ENCODE measurements at regions not wholly inside any gene's neighbourhood (a gene's known extent, or its start where the extent isn't known, plus 50 kb on each side); places are given as distances from the start of the nearest gene placed in this dataset.
"Not testable (repeated sequence)": the region's sequence is repeated elsewhere in the genome, so short reads cannot be mapped to it uniquely, and the experiment has no call there.

DNA sequence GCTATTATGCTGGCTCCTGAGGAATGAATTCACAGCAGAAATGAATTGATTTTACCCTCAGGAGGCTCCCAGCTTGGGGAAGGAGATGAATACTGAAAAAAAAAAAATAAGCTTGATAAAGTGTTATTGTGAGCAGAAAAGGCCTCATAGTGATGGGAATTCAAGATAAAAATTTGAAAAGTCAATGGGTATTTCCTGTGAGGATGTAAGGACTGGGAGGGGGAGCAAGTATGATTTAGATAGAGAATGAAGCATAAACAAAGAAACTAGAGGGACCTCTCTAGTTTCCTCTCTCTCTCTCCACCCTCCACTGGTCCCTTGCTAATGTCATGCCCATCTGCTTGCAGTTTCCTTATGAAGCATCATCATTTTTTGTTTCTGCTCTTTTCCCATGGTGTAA is 439.0 kb upstream of the PLXNA2 start:
- DNase-seq (ENCODE audit: low read depth) = no peak
- in situ Hi-C loops (cut with HindIII; ENCODE audit: low pct_unique_long_range_greater_than_20kb, low sequenced_read_pairs) = no loop called here

DNA sequence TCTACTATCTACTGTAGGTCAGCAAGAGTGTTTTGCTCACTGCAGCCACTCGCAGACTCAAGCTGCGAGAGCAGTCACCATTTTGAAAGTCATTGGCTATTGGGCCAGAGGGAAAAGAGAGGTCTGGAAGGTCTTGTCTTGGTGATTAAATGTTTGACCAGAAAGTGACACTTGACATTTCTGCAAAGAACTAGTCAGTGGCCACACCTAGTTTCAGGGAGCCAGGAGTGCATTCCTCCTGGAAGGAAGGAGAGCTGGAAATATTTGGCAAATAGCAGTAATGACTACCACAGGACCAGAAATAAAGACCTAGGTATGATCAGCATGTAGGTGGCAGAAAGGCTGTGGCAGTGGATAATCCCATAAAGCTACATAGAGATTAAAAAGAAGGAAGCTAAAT is 440.0 kb upstream of the PLXNA2 start:
- in situ Hi-C loops (cut with HindIII; ENCODE audit: low pct_unique_long_range_greater_than_20kb, low sequenced_read_pairs) = no loop called here
- DNase-seq (ENCODE audit: low read depth) = no peak

DNA sequence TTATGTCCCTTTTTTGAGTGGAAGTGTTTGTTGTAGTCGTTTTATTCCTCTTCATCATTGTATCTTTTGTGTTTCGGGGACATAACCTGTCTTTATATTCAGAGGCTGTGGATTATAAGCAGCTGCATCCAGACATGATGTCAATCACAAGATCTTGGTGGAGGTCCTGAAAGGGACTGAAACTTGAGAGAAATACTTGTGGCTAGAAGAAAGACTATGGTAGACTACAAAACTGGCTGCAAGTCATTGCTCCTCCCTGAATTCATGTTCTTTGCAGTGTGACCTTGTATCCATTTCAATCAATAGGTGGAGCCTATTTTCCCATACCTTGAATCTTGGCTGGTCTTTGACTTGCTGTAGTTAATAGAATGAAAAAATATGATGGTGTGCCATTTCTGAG is 442.4 kb upstream of the PLXNA2 start:
- in situ Hi-C loops (cut with HindIII; ENCODE audit: low pct_unique_long_range_greater_than_20kb, low sequenced_read_pairs) = no loop called here
- DNase-seq (ENCODE audit: low read depth) = no peak

DNA sequence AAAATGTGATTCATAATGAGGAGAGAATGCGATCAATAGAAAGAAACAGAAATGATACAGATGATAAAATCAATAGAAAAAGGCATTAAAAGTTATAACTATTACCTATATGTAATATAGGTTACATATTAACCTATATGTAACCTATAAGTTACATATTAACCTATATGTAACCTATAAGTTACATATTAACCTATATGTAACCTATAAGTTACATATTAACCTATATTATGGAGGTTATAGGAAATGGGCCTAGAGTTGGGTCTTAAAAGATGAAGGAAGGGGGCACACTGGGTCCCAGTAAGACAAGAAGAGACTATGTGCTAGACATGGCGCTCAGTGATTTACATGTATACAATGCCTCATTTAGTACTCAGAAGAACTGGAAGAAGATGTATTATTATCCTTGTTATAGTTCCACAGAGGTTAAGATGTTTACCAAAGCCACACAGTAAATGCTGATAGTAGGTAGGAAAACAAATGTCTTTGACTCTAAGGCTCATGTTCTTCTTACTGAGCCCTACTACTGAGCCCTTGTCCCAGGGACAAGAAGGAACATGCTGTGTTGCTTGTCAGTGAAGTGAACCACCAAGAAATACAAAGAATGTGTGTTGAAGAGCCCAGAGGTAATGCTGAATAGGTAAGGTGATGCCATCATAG is 444.6 kb upstream of the PLXNA2 start:
- in situ Hi-C loops (cut with HindIII; ENCODE audit: low pct_unique_long_range_greater_than_20kb, low sequenced_read_pairs) = no loop called here
- no peak for DNase-seq (ENCODE audit: low read depth)

DNA sequence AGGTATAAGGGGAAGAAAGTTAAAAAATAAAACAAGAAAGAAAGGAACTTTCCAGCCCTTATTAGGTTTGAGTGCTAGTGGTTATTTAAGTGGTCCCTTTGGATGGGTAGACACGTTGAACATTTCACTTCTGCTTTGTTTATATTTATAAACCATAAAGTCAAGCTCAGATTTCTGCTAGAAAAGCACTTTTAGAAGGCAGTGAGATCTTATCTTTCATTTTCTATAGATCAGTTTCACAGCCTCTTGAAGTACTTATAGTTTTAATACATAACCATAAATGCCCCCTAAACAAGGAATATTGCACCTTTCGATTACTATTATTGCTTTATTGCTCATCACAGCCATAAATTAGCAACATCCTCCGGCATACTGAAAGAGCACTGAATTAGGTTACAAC is 446.8 kb upstream of the PLXNA2 start:
- no peak for DNase-seq (ENCODE audit: low read depth)
- in situ Hi-C loops (cut with HindIII; ENCODE audit: low pct_unique_long_range_greater_than_20kb, low sequenced_read_pairs) = no loop called here

DNA sequence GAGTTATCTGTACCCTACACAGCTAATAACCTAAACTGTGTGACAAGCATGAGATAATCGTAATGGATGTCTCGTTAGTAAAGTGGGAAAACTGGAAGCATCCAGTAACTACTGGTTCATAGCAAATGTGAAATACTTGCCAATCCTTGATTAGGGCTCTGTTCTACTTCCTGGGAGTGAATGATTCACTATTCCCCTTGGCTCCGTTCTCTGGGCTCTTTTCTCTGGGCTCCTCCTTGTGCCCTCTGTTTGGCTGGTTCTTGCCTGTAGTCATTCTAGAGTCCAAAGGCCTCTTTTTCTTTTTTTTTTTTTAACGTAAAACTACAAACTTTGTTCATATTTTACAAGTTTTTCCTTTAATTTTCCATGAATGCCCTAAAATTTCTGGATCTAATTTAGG is 465.8 kb upstream of the PLXNA2 start:
- in situ Hi-C loops (cut with HindIII; ENCODE audit: low pct_unique_long_range_greater_than_20kb, low sequenced_read_pairs) = no loop called here
- no peak for DNase-seq (ENCODE audit: low read depth)

DNA sequence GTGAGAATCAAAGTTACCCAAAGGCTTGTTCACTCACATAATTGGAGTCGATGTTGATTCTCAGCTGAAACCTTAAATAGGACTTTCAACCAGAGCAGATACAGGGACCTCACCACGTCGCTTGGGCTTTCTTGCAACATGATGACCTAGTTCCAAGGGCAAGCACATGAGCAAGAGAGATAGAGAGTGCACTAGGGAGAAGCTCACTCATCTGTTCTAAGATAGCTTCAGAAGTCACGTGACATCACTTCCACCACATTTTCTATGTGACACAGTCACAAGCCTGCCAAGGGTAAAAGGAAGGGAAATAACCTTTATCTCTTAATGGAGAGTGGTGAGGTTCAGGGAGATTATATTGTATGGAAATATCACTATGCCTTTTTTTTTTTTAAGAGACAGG is 470.1 kb upstream of the PLXNA2 start:
- in situ Hi-C loops (cut with HindIII; ENCODE audit: low pct_unique_long_range_greater_than_20kb, low sequenced_read_pairs) = no loop called here
- DNase-seq (ENCODE audit: low read depth) = no peak

DNA sequence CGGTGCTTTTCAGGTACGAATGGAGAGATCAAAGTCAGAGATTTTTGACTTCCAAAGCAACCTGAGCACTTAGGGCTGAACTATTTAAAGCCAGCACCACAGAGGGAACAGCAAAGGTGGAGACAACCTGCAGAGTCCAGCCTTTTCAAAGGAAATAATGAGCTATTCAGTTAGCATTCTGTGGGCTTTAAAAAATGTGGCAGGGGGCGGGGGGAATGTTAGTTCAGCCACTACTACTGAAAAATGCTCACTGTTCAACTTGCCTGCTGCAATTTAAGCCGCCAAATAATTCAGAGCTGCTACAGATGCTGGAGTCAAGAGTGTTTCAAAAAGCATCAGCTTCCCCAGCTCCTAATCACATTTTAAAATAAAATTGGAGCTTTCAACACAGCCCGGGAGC is 473.3 kb upstream of the PLXNA2 start:
- in situ Hi-C loops (cut with HindIII; ENCODE audit: low pct_unique_long_range_greater_than_20kb, low sequenced_read_pairs) = no loop called here
- no peak for DNase-seq (ENCODE audit: low read depth)

DNA sequence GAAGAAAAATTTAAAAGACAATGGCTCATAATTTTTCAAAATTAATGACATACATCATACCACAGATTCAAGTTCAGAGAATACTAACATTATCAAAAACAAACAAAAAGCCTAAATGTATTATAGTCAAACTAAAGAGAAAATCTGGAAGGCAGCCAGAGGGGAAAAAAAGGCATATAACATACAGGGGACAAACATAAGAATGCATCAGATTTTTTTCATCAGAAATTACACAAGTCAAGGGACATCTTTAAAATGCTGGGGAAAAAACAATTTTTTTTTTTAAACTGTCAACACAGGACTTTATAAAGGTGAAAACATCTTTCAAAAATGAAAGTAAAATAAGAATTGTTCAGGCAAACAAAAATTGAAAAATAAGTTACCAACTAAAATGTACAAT is 478.4 kb upstream of the PLXNA2 start:
- no peak for DNase-seq (ENCODE audit: low read depth)
- in situ Hi-C loops (cut with HindIII; ENCODE audit: low pct_unique_long_range_greater_than_20kb, low sequenced_read_pairs) = no loop called here

DNA sequence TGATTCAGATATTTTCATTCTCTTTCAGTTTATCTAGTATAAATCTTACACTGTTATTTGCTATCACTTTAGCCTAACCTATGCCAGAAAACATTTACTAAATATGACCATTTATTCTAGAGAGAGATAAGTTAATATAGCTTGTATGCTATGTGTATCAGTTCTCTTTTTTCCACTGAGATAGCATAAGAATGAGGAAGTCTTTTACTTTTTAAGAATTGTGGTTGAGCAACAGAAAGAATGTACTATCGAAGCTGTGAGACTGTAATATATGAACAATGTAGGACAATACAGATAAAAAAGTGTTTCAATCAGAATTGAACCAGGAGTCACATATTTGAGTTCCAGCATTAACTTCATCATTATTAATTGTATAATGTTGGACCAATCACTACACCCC is 479.9 kb upstream of the PLXNA2 start:
- no peak for DNase-seq (ENCODE audit: low read depth)
- in situ Hi-C loops (cut with HindIII; ENCODE audit: low pct_unique_long_range_greater_than_20kb, low sequenced_read_pairs) = no loop called here

DNA sequence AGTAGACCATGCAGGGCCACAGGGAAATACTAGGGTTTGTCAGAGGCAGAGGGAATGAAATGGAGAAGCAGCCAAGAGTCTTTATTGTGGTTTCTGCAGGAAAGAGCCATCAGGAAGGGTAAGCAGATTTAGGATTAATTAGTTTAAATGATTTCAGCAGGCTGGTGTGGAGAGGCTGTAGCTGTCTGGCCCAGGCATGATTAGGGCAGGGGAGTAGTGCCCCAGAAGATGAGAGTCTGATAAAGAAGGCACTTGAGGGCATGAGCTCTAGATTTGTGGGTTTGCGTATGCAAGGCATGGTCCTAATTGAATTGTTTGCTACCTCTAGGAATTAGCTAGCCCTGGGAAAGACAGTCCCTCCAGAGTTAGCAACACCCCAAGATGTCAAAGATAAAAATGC is 484.6 kb upstream of the PLXNA2 start:
- DNase-seq (ENCODE audit: low read depth) = no peak

DNA sequence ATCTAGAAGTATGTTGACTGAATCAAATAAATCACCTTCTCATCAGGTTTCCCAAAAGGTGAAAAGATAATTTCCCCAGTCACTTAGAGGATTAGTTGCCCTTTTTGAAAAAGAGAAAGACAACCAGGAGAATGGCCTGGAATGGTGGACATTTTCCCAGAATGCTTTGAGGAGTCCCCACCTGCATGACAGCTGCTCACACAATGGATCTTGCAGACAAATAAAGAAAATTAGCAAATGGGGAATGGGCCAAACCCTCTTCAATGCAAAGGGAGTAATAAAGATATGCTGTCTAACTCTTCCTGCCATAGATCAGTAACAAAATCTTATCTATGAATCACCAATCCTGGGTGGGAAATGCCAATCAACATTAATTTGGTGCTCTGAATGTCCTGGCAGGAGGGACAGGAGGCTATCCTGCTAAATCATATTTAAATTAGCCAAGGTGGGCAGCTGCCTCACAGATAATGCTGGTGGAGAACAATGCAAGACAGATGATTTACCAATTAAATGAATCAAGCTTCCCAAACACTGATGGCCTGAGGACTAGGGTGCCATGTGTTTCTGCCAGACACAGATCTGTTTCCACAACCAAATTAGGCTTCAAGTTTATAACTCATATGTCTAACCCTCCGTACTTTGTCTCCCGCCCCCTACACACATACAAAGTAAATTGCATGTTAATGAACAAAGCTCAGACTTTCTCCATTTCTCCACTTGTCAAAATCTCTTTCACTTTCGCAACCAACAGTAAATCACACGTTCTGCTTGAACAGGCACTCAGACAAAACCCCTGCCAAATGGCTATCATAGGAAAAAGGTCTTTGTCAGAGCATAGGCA is 488.0 kb upstream of the PLXNA2 start:
- no peak for DNase-seq (ENCODE audit: low read depth)
- in situ Hi-C loops (cut with HindIII; ENCODE audit: low pct_unique_long_range_greater_than_20kb, low sequenced_read_pairs) = no loop called here

More for the DNA sequence above, 484.6 kb upstream of the PLXNA2 start:
- in situ Hi-C loops (cut with HindIII; ENCODE audit: low pct_unique_long_range_greater_than_20kb, low sequenced_read_pairs) = no loop called here

DNA sequence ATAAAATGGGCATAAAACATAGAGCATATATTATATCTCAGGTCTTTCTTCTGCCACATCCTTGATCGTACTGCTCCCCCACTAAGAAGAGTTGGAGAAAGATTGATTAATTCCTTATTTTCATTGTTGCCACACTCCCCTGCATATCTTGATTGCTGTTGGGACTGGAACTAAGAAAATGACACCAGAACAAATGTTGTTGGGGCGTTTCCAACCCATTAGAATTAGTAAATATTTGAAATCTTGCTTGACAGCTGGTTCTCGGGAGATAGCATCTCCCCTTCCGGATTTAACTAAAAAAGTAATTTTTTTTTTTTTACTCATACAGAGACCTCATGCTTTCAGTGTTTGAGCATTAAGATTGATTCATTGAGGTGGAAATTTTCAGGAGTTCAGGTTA is 493.0 kb upstream of the PLXNA2 start:
- DNase-seq (ENCODE audit: low read depth) = no peak
- in situ Hi-C loops (cut with HindIII; ENCODE audit: low pct_unique_long_range_greater_than_20kb, low sequenced_read_pairs) = no loop called here

DNA sequence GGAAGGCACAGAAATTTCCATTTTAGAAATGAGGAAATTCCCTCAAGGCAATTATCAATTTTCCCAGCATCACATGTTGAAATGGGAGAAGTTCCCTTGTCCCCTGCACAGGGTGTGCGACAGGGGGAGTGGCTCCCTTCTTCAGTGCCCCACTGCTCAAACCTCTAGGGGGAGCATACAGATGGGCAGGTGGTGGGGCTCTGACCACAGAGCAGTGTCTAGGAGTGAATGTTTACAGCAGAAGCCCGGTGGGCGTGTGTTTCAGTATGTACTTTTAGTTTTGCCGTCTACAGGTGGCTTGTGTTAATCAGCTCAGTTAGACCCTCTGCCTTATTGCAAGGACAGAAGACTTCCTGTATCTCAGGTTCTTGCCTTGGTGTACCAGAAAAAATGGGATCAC is 493.7 kb upstream of the PLXNA2 start:
- no peak for DNase-seq (ENCODE audit: low read depth)
- in situ Hi-C loops (cut with HindIII; ENCODE audit: low pct_unique_long_range_greater_than_20kb, low sequenced_read_pairs) = no loop called here

DNA sequence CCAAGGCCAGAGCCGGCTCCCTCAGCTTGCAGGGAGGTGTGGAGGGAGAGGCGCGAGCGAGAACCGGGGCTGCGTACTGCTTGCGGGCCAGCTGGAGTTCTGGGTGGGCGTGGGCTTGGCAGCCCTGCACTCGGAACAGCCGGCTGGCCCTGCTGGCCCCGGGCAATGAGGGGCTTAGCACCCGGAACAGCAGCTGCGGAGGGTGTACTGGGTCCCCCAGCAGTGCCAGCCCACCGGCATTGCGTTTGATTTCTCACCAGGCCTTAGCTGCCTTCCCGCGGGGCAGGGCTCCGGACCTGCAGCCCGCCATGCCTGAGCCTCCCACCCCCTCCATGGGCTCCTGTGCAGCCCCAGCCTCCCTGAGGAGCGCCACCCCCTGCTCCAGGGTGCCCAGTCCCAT is 495.5 kb upstream of the PLXNA2 start:
- in situ Hi-C loops (cut with HindIII; ENCODE audit: low pct_unique_long_range_greater_than_20kb, low sequenced_read_pairs); DNase-seq (ENCODE audit: low read depth): not testable (repeated sequence)

DNA sequence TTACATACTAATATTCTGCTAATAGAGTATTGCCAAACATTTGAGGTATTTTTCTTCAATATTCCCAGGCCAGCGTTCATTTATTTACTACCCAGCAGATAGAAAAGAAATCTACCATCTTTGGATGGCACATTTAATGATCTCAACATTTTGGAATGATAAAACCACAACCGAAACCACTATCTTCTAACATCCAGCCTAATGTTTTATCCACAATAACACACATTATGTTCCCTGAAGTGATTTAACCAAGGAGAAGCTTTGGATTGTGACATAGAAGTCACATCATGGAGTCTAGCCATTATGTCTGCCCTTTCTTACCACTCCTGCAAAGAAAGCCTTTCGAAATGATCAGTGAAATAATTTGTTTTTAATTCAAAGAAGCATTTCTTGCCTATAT is 497.1 kb upstream of the PLXNA2 start:
- DNase-seq (ENCODE audit: low read depth) = no peak

DNA sequence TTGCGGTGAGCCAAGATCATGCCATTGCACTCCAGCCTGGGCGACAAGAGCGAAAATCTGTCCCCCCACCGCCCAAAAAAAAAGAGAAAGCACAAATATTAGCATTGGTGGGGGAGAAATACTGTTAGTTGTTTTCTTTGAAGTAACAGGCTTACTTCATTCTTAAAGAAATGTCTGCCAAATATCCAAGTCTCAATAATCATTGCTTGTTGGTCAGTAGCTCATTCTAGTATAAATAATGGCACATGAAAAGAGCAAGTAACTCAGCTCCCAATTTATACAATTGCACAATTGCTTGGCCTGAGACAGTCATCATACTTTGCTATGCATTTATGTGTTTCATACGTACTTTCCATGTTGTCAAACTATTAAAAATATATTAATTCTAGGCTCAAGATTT is 499.2 kb upstream of the PLXNA2 start:
- in situ Hi-C loops (cut with HindIII; ENCODE audit: low pct_unique_long_range_greater_than_20kb, low sequenced_read_pairs) = no loop called here
- no peak for DNase-seq (ENCODE audit: low read depth)

More for the DNA sequence above, 497.1 kb upstream of the PLXNA2 start:
- in situ Hi-C loops (cut with HindIII; ENCODE audit: low pct_unique_long_range_greater_than_20kb, low sequenced_read_pairs) = no loop called here

DNA sequence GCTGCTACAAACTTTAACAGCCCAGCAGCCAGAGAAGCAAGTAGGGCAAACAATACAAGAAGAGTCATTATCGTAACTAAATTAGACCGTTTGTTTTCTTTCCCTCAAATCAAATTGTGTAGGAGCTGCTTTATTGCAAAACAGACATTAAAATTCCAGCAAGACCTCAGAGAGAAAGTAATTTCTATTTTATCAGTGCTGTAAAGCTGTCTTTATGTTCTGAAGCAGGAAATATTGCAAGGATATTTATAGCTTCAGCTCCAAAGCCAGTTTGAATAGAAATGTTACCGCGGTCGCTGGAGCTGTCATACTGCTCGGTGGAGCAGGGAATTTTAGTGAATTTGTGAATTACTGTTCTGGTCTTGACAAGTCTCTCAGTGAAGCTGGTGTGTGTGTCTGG is 503.8 kb upstream of the PLXNA2 start:
- in situ Hi-C loops (cut with HindIII; ENCODE audit: low pct_unique_long_range_greater_than_20kb, low sequenced_read_pairs) = no loop called here
- no peak for DNase-seq (ENCODE audit: low read depth)

DNA sequence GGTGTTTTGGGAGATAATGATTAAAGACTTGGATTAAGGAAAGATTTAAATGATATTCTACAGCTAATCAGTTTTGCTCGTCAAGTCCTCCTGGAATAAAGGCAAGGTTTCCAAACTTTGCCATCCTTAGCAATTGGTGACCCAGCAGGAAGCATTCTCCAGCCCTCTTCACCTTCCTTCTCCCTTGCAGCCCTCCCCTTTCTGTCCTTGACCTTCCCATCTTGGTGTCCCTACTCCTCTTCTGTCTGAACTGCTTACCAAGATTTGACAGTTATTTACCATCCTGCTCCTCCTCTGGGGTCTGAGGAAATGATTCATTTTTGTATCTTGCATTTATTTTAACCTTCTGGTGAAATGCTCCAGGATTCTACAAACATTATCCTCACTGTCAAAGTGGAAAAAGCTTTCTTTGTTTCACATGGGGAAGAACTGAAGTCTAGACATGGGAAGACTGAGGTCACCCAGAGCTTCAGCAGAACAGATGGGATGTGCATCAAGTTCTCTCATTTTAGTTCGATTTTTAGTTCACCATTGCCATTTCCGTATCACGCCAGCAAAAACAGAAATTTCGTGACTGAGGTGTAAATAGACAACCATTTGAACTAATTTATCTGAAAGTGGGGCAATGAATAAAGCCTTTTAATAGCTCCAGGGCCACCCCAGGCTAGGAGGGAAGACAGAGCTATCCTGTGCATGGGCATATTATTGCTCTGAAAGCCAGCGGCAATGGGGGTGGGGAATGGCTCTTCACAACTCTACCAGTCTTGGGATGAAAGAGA is 504.4 kb upstream of the PLXNA2 start:
- no peak for DNase-seq (ENCODE audit: low read depth)
- in situ Hi-C loops (cut with HindIII; ENCODE audit: low pct_unique_long_range_greater_than_20kb, low sequenced_read_pairs) = no loop called here
